T-helper 22 cell (primary cell): ENCODE measurements at regions not wholly inside any gene's neighbourhood (a gene's known extent, or its start where the extent isn't known, plus 50 kb on each side); places are given as distances from the start of the nearest gene placed in this dataset.
"Not testable (repeated sequence)": the region's sequence is repeated elsewhere in the genome, so short reads cannot be mapped to it uniquely, and the experiment has no call there.

ENCODE experiments used
- DNase-seq: peaks from one replicate; pipeline ENCODE4 v3.0.0-alpha.2; 2020; ENCODE audit warnings: low read depth

GRCh38 chr17:68097161-68097805, 61.7 kb downstream of the KPNA2 start:
- DNase-seq = no peak

- DNase-seq = not testable (repeated sequence)
Measured at GRCh38 chr17:68099341-68099753, 63.8 kb downstream of the KPNA2 start.

GRCh38 chr17:68100000-68100641, 64.6 kb downstream of the KPNA2 start:
- DNase-seq = no peak

GRCh38 chr17:68101075-68101986, 65.8 kb downstream of the KPNA2 start:
- peak; percentile 61 for DNase-seq

GRCh38 chr17:68101987-68102314, 66.4 kb downstream of the KPNA2 start:
- DNase-seq = no peak

- no peak for DNase-seq
Measured at GRCh38 chr17:68102318-68102758, 66.8 kb downstream of the KPNA2 start.

GRCh38 chr17:68103148-68103547, 67.6 kb downstream of the KPNA2 start:
- no peak for DNase-seq

- DNase-seq = no peak
Measured at GRCh38 chr17:68106085-68106484, 70.5 kb downstream of the KPNA2 start.

- no peak for DNase-seq
Measured at GRCh38 chr17:68107373-68107772, 71.8 kb downstream of the KPNA2 start.

- no peak for DNase-seq
Measured at GRCh38 chr17:68108313-68109000, 72.9 kb downstream of the KPNA2 start.

- DNase-seq = not testable (repeated sequence)
Measured at GRCh38 chr17:68109404-68109803, 73.9 kb downstream of the KPNA2 start.

GRCh38 chr17:68116211-68116610, 80.7 kb downstream of the KPNA2 start:
- DNase-seq = not testable (repeated sequence)

GRCh38 chr17:68122587-68122986, 87.1 kb downstream of the KPNA2 start:
- DNase-seq = no peak

GRCh38 chr17:68125111-68125870, 89.8 kb downstream of the KPNA2 start:
- no peak for DNase-seq

GRCh38 chr17:68127914-68128313, 92.4 kb downstream of the KPNA2 start:
- DNase-seq = no peak

- no peak for DNase-seq
Measured at GRCh38 chr17:68131456-68131855, 95.9 kb downstream of the KPNA2 start.

- no peak for DNase-seq
Measured at GRCh38 chr17:68133346-68134045, 98.0 kb downstream of the KPNA2 start.

- DNase-seq = no peak
Measured at GRCh38 chr17:68134046-68134637, 98.6 kb downstream of the KPNA2 start.

GRCh38 chr17:68134731-68135130, 99.2 kb downstream of the KPNA2 start:
- DNase-seq = no peak

GRCh38 chr17:68135141-68135887, 99.8 kb downstream of the KPNA2 start:
- DNase-seq = no peak
